DND-41 (cell line): ENCODE measurements at regions not wholly inside any gene's neighbourhood (a gene's known extent, or its start where the extent isn't known, plus 50 kb on each side); places are given as distances from the start of the nearest gene placed in this dataset.

ENCODE experiments used
- ATAC-seq: fragments of 200-7000 bp; cut with Tn5 transposase; 3 replicates; pipeline ENCODE4 v1.9.1; 2021; ENCODE audit warnings: low read depth; ENCODE audit not compliant: insufficient read depth
- DNase-seq: peaks from one replicate; pipeline ENCODE4 v3.0.0-alpha.2; 2020
- H2AFZ ChIP-seq: 2 replicates; pipeline ENCODE4 v1.6.0; 2012; ENCODE audit warnings: low read depth, low read length
- H3K27ac ChIP-seq: 2 replicates; pipeline ENCODE4 v1.5.1; 2012; ENCODE audit warnings: low read length, inconsistent platforms
- H3K27me3 ChIP-seq: fragments of 200-600 bp; sonication (generic); 2 replicates; pipeline ENCODE4 v1.6.0; 2012; ENCODE audit warnings: low read length, mild to moderate bottlenecking, inconsistent platforms; ENCODE audit not compliant: insufficient read depth, poor library complexity
- H3K36me3 ChIP-seq: 2 replicates; pipeline ENCODE4 v1.5.1; 2012; ENCODE audit warnings: low read length, inconsistent platforms; ENCODE audit not compliant: insufficient read depth
- H3K4me1 ChIP-seq: 2 replicates; pipeline ENCODE4 v1.5.1; 2012; ENCODE audit warnings: mild to moderate bottlenecking, low read length; ENCODE audit not compliant: insufficient read depth
- H3K4me2 ChIP-seq: 2 replicates; pipeline ENCODE4 v1.6.0; 2012; ENCODE audit warnings: mild to moderate bottlenecking, moderate library complexity, low read length, inconsistent platforms; ENCODE audit not compliant: insufficient read depth
- H3K4me3 ChIP-seq, 2 experiments: fragments of 200-600 bp in 1 of 2; shearing (Covaris generic) in 1 of 2; 2 replicates each; pipeline ENCODE4 v1.5.1; 2012 to 2016; ENCODE audit warnings: inconsistent platforms in 2 of 2, low read length in 2 of 2, mild to moderate bottlenecking in 2 of 2, low read depth in 1 of 2, moderate library complexity in 1 of 2
- H3K79me2 ChIP-seq: 2 replicates; pipeline ENCODE4 v1.6.0; 2012; ENCODE audit warnings: low read length, inconsistent platforms; ENCODE audit not compliant: insufficient read depth
- H3K9ac ChIP-seq: 2 replicates; pipeline ENCODE4 v1.6.0; 2012; ENCODE audit warnings: low read depth, mild to moderate bottlenecking, inconsistent platforms, low read length, moderate library complexity
- H3K9me3 ChIP-seq: 2 replicates; pipeline ENCODE4 v1.5.1; 2012; ENCODE audit warnings: low read length, moderate library complexity, mild to moderate bottlenecking, inconsistent platforms; ENCODE audit not compliant: insufficient read depth, severe bottlenecking
- H4K20me1 ChIP-seq: 2 replicates; pipeline ENCODE4 v1.6.0; 2012; ENCODE audit warnings: low read length; ENCODE audit not compliant: insufficient read depth
- CTCF ChIP-seq: IDR thresholded peaks from 2 replicates; pipeline ENCODE4 v1.5.1; 2012; ENCODE audit warnings: borderline replicate concordance, low read length, moderate library complexity, mild to moderate bottlenecking; ENCODE audit not compliant: poor library complexity, severe bottlenecking; ENCODE audit errors: extremely low read depth
- EZH2 ChIP-seq: IDR thresholded peaks from 3 replicates; pipeline ENCODE4 v1.6.1; 2012; ENCODE audit warnings: borderline replicate concordance, low read depth, mild to moderate bottlenecking, moderate library complexity, low read length, inconsistent platforms; ENCODE audit not compliant: severe bottlenecking

- no peaks in the 10 kb centered on the region for H3K4me1 ChIP-seq
- H3K36me3 ChIP-seq = no peaks in the 10 kb centered on the region
- no peak overlapping the region for H3K27ac ChIP-seq
- H3K79me2 ChIP-seq = no peaks in the 10 kb centered on the region
- no peaks in the 10 kb centered on the region for H4K20me1 ChIP-seq
- TF ChIP-seq EZH2 = no peak
- TF ChIP-seq CTCF = no peak
- DNase-seq = no peak
- no peak overlapping the region for H3K4me3 ChIP-seq
- no peaks in the 10 kb centered on the region for H3K9me3 ChIP-seq
- no peak overlapping the region for H3K4me2 ChIP-seq
- no peak for ATAC-seq
- H2AFZ ChIP-seq = no peak overlapping the region
- no peak overlapping the region for H3K9ac ChIP-seq
- no peaks in the 10 kb centered on the region for H3K27me3 ChIP-seq
These were observed 418.1 kb downstream of the ACTL7B start for GRCh38 chr9:108437656-108438055.

- H4K20me1 ChIP-seq = no peaks in the 10 kb centered on the region
- H3K4me2 ChIP-seq = no peak overlapping the region
- H3K9ac ChIP-seq = no peak overlapping the region
- H3K36me3 ChIP-seq = no peaks in the 10 kb centered on the region
- H3K9me3 ChIP-seq = no peaks in the 10 kb centered on the region
- H3K79me2 ChIP-seq = no peaks in the 10 kb centered on the region
- no peaks in the 10 kb centered on the region for H3K27me3 ChIP-seq
- H2AFZ ChIP-seq = no peak overlapping the region
- H3K4me1 ChIP-seq = no peaks in the 10 kb centered on the region
- DNase-seq (no peak), ATAC-seq (no peak)
- no peak overlapping the region for H3K4me3 ChIP-seq
- no peak overlapping the region for H3K27ac ChIP-seq
- TF ChIP-seq EZH2 = no peak
- TF ChIP-seq CTCF = no peak
These were observed 419.3 kb downstream of the ACTL7B start for GRCh38 chr9:108436448-108436847.

DNA sequence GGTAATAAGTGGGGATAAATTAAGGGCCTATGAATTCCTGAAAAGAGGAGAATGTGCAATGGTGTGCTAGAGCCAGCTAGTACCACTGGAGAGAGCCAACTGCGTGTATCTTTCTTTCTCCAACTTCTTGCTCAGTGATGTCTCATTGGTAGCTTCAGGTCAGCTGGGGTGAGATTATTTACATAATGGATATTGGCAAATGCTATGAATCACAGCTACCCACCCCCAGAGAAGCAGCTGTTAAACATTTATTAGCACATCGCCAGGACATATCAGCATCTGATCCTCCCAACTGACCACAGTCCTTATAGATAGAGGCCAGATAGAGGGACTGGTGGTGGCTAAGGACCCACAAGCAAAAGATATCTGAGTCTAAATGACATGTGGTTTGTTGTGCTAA is 421.3 kb downstream of the ACTL7B start:
- Histone ChIP-seq H2AFZ (no peak overlapping the region), H3K9me3 (no peaks in the 10 kb centered on the region), H3K27ac (no peak overlapping the region), H3K4me3 (no peak overlapping the region), H3K27me3 (no peaks in the 10 kb centered on the region), H3K36me3 (no peaks in the 10 kb centered on the region), H3K4me1 (no peaks in the 10 kb centered on the region), H3K79me2 (no peaks in the 10 kb centered on the region), H3K4me2 (no peak overlapping the region), H3K9ac (no peak overlapping the region), H4K20me1 (no peaks in the 10 kb centered on the region)
- DNase-seq (no peak), ATAC-seq (no peak)
- TF ChIP-seq EZH2 (no peak), CTCF (no peak)

DNA sequence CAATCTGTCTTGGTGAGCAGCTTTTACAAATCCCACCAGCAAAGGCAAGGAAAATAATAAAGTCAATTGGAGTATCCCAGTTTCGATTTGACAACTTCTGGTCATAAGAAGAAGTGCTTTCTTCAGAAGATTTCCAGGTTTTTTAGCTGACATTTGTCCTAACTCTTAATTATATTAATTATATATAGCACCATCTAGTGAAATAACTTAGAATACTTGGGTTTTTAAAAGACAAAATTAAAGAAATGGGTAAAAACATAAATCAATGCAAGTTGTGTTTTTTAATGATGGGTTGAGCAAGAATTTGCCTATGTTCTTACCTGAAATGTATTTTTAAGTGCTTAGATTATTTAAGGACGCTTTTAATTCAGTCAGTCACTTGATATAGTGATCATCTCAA is 421.8 kb downstream of the ACTL7B start:
- Histone ChIP-seq H3K4me1 (no peaks in the 10 kb centered on the region), H3K36me3 (no peaks in the 10 kb centered on the region), H3K4me3 (no peak overlapping the region), H3K4me2 (no peak overlapping the region), H2AFZ (no peak overlapping the region), H3K27me3 (no peaks in the 10 kb centered on the region), H3K79me2 (no peaks in the 10 kb centered on the region), H3K9ac (no peak overlapping the region), H3K9me3 (no peaks in the 10 kb centered on the region), H3K27ac (no peak overlapping the region), H4K20me1 (no peaks in the 10 kb centered on the region)
- no peak for DNase-seq
- TF ChIP-seq CTCF (no peak), EZH2 (no peak)
- no peak for ATAC-seq
